HEK293 (cell line): ENCODE measurements at regions not wholly inside any gene's neighbourhood (a gene's known extent, or its start where the extent isn't known, plus 50 kb on each side); places are given as distances from the start of the nearest gene placed in this dataset.

Experiments
- CTCF ChIA-PET: fragments of 350-600 bp; formaldehyde crosslinking; extraction: SDS; loops from one replicate; lab custom pipeline; 2021; ENCODE audit warnings: antibody characterized with exemption; lab: Yijun Ruan, JAX
- POLR2A ChIA-PET: fragments of 300-600 bp; formaldehyde crosslinking; extraction: SDS; loops from one replicate; lab custom pipeline; 2020; ENCODE audit warnings: antibody characterized with exemption, inconsistent platforms; lab: Yijun Ruan, JAX
- H3K27ac ChIP-seq: fragments of 200-500 bp; sonication (Bioruptor generic); 2 replicates; pipeline ENCODE4 v1.5.1; 2014; ENCODE audit warnings: low read depth, low read length, control low read depth, inconsistent platforms; ENCODE audit errors: extremely low read depth
- H3K36me3 ChIP-seq, 2 experiments: fragments of 200-500 bp in 1 of 2; sonication (Bioruptor generic) in 1 of 2; 1 replicate in 1 of 2; 2 replicates in 1 of 2; pipeline ENCODE4 v1.5.1; 2014 to 2017; ENCODE audit warnings: inconsistent platforms in 2 of 2, low read length in 2 of 2; ENCODE audit not compliant: control insufficient read depth in 2 of 2, insufficient read depth in 1 of 2
- H3K4me1 ChIP-seq: fragments of 200-500 bp; sonication (Bioruptor generic); 2 replicates; pipeline ENCODE4 v1.5.1; 2014; ENCODE audit warnings: mild to moderate bottlenecking, low read length, inconsistent platforms; ENCODE audit not compliant: control insufficient read depth, insufficient read depth
- H3K4me3 ChIP-seq: 2 replicates; pipeline ENCODE4 v1.5.1; 2011; ENCODE audit warnings: low read depth, mild to moderate bottlenecking, control low read depth, low read length, moderate library complexity
- H3K9me3 ChIP-seq: fragments of 200-500 bp; sonication (Bioruptor generic); 2 replicates; pipeline ENCODE4 v1.5.1; 2014; ENCODE audit warnings: low read depth, low read length, inconsistent platforms; ENCODE audit not compliant: control insufficient read depth, insufficient read depth
- GFI1B ChIP-seq: fragments of 450-650 bp; formaldehyde crosslinking; IDR thresholded peaks from 2 replicates; pipeline ENCODE4 v1.5.1; 2016; ENCODE audit warnings: missing biosample characterization, missing genetic modification characterization
- KLF16 ChIP-seq: fragments of 450-650 bp; formaldehyde crosslinking; IDR thresholded peaks from 2 replicates; pipeline ENCODE4 v1.5.1; 2017; ENCODE audit warnings: missing biosample characterization, missing genetic modification characterization
- REPIN1 ChIP-seq: fragments of 450-650 bp; formaldehyde crosslinking; IDR thresholded peaks from 2 replicates; pipeline ENCODE4 v1.5.1; 2017; ENCODE audit warnings: missing biosample characterization, missing genetic modification characterization, low read depth
- TSHZ1 ChIP-seq: fragments of 450-650 bp; formaldehyde crosslinking; IDR thresholded peaks from 2 replicates; pipeline ENCODE4 v1.5.1; 2016; ENCODE audit warnings: missing biosample characterization, missing genetic modification characterization, borderline replicate concordance
- ZFP37 ChIP-seq: fragments of 450-650 bp; formaldehyde crosslinking; IDR thresholded peaks from 2 replicates; pipeline ENCODE4 v1.5.1; 2016; ENCODE audit warnings: missing biosample characterization, missing genetic modification characterization
- ZNF138 ChIP-seq: fragments of 450-650 bp; formaldehyde crosslinking; IDR thresholded peaks from 2 replicates; pipeline ENCODE4 v1.5.1; 2016; ENCODE audit warnings: missing biosample characterization, missing genetic modification characterization, borderline replicate concordance
- ZNF280C ChIP-seq: fragments of 450-650 bp; formaldehyde crosslinking; IDR thresholded peaks from 2 replicates; pipeline ENCODE4 v1.5.1; 2016; ENCODE audit warnings: missing biosample characterization, missing genetic modification characterization
- ZNF302 ChIP-seq: fragments of 450-650 bp; formaldehyde crosslinking; IDR thresholded peaks from 2 replicates; pipeline ENCODE4 v1.5.1; 2016; ENCODE audit warnings: missing biosample characterization, missing genetic modification characterization, low read depth
- ZNF362 ChIP-seq: fragments of 450-650 bp; formaldehyde crosslinking; IDR thresholded peaks from 2 replicates; pipeline ENCODE4 v1.5.1; 2016; ENCODE audit warnings: missing biosample characterization, missing genetic modification characterization
- ZNF510 ChIP-seq: fragments of 450-650 bp; formaldehyde crosslinking; IDR thresholded peaks from 2 replicates; pipeline ENCODE4 v1.5.1; 2018; ENCODE audit warnings: mild to moderate bottlenecking, missing genetic modification characterization, missing biosample characterization; ENCODE audit not compliant: insufficient replicate concordance
- ZNF529 ChIP-seq: fragments of 450-650 bp; formaldehyde crosslinking; IDR thresholded peaks from 2 replicates; pipeline ENCODE4 v1.5.1; 2017; ENCODE audit warnings: missing genetic modification characterization, missing biosample characterization; ENCODE audit not compliant: insufficient replicate concordance
- ZNF560 ChIP-seq: fragments of 450-650 bp; formaldehyde crosslinking; IDR thresholded peaks from 2 replicates; pipeline ENCODE4 v1.5.1; 2017; ENCODE audit warnings: missing biosample characterization, missing genetic modification characterization, borderline replicate concordance
- ZNF626 ChIP-seq: fragments of 450-650 bp; sonication (Bioruptor Pico); formaldehyde crosslinking; IDR thresholded peaks from 2 replicates; pipeline ENCODE4 v1.5.1; 2018; ENCODE audit warnings: missing biosample characterization, missing genetic modification characterization, inconsistent platforms
- TF ChIP-seq, protein P1 (sequence below): fragments of 450-650 bp; formaldehyde crosslinking; IDR thresholded peaks from 2 replicates; pipeline ENCODE4 v1.5.1; 2016; ENCODE audit warnings: missing biosample characterization, missing genetic modification characterization

GRCh38 chr4:42809419-42810084, 83.0 kb upstream of the GRXCR1 start:
- Histone ChIP-seq H3K36me3 (no peaks in the 10 kb centered on the region), H3K4me3 (no peak overlapping the region), H3K4me1 (no peaks in the 10 kb centered on the region), H3K27ac (no peak overlapping the region), H3K9me3 (no peaks in the 10 kb centered on the region)
- ChIA-PET POLR2A (interaction anchor here (0.6 kb wide), 1 partner anchor 270 kb away, joined by 4 read pairs; no protein-coding TSS in a partner anchor), CTCF (no interaction called here)
- no peak for TF ChIP-seq ZNF529 (tag by site-specific recombination)
- no peak for TF ChIP-seq ZNF560 (tag by site-specific recombination)
- no peak for TF ChIP-seq ZFP37 (tag by site-specific recombination)
- no peak for TF ChIP-seq ZNF302 (tag by site-specific recombination)
- TF ChIP-seq, protein P1, sequence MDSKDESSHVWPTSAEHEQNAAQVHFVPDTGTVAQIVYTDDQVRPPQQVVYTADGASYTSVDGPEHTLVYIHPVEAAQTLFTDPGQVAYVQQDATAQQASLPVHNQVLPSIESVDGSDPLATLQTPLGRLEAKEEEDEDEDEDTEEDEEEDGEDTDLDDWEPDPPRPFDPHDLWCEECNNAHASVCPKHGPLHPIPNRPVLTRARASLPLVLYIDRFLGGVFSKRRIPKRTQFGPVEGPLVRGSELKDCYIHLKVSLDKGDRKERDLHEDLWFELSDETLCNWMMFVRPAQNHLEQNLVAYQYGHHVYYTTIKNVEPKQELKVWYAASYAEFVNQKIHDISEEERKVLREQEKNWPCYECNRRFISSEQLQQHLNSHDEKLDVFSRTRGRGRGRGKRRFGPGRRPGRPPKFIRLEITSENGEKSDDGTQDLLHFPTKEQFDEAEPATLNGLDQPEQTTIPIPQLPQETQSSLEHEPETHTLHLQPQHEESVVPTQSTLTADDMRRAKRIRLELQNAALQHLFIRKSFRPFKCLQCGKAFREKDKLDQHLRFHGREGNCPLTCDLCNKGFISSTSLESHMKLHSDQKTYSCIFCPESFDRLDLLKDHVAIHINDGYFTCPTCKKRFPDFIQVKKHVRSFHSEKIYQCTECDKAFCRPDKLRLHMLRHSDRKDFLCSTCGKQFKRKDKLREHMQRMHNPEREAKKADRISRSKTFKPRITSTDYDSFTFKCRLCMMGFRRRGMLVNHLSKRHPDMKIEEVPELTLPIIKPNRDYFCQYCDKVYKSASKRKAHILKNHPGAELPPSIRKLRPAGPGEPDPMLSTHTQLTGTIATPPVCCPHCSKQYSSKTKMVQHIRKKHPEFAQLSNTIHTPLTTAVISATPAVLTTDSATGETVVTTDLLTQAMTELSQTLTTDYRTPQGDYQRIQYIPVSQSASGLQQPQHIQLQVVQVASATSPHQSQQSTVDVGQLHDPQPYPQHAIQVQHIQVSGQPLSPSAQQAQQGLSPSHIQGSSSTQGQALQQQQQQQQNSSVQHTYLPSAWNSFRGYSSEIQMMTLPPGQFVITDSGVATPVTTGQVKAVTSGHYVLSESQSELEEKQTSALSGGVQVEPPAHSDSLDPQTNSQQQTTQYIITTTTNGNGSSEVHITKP, result no peak
- TF ChIP-seq ZNF510 (tag by site-specific recombination), result no peak
- TF ChIP-seq ZNF280C (tag by site-specific recombination), result no peak
- no peak for TF ChIP-seq GFI1B
- no peak for TF ChIP-seq ZNF626 (tag by site-specific recombination)
- TF ChIP-seq TSHZ1 (tag by site-specific recombination), result no peak
- TF ChIP-seq ZNF138, result no peak
- no peak for TF ChIP-seq ZNF362 (tag by site-specific recombination)
- TF ChIP-seq REPIN1, result no peak
- no peak for TF ChIP-seq KLF16 (tag by site-specific recombination)
